ENCODE measurements at regions not wholly inside any gene's neighbourhood (a gene's known extent, or its start where the extent isn't known, plus 50 kb on each side); places are given as distances from the start of the nearest gene placed in this dataset.

- TF ChIP-seq CHD7 (IDR thresholded peaks at IDR 0.05; ENCODE audit: insufficient replicate concordance, low read length) (no peak), POLR2A (IDR thresholded peaks at IDR 0.05; ENCODE audit: control extremely low read depth in 1 of 2, low read depth in 2 of 2, low read length in 2 of 2) (peak in 1 of 2 experiments; percentile 42; a peak in 1 of 3 replicates), TAF1 (IDR thresholded peaks at IDR 0.05; ENCODE audit: low read depth, low read length) (peak; percentile 55), BACH1 (IDR thresholded peaks at IDR 0.05; ENCODE audit: low read length) (0 out of 2 replicates have a peak, but pooled peaks have one; percentile 2), BRCA1 (IDR thresholded peaks at IDR 0.05; ENCODE audit: low read depth, low read length) (no peak), SIN3A (conservative IDR thresholded peaks at IDR 0.05 in 1 of 2, IDR thresholded peaks at IDR 0.05 in 1 of 2; ENCODE audit: low read depth in 1 of 2, low read length in 2 of 2) (peak in 1 of 2 experiments; percentile 65; a peak in 1 of 4 replicates), EP300 (IDR thresholded peaks at IDR 0.05; ENCODE audit: borderline replicate concordance in 1 of 2, low read depth in 2 of 2, low read length in 2 of 2) (0 out of 3 replicates have a peak, but pooled peaks of 1 of the 2 experiments have one; percentile 59), POLR2AphosphoS5 (IDR thresholded peaks at IDR 0.05; ENCODE audit: low read depth, low read length) (0 out of 2 replicates have a peak, but pooled peaks have one; percentile 57)
- TF ChIP-seq, protein P1, sequence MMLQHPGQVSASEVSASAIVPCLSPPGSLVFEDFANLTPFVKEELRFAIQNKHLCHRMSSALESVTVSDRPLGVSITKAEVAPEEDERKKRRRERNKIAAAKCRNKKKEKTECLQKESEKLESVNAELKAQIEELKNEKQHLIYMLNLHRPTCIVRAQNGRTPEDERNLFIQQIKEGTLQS (IDR thresholded peaks at IDR 0.05; ENCODE audit: insufficient read depth, low read depth, low read length): peak; percentile 91
These were observed 73.9 kb downstream of the CXCL12 start (continued) for GRCh38 chr10:44310762-44311562.

All from H1 (cell line).